WERI-Rb-1 (cell line): ENCODE measurements at regions not wholly inside any gene's neighbourhood (a gene's known extent, or its start where the extent isn't known, plus 50 kb on each side); places are given as distances from the start of the nearest gene placed in this dataset.

Source experiments
- DNase-seq: peaks from one replicate; pipeline ENCODE4 v3.0.0-alpha.2; 2020
- H3K27ac ChIP-seq: fragments of 250-450 bp; sonication (Bioruptor Pico); 2 replicates; pipeline ENCODE4 v1.5.1; 2020; ENCODE audit warnings: mild to moderate bottlenecking, moderate library complexity
- H3K27me3 ChIP-seq: fragments of 250-450 bp; sonication (Bioruptor Pico); 2 replicates; pipeline ENCODE4 v1.5.1; 2021; ENCODE audit warnings: mild to moderate bottlenecking, low read depth, moderate library complexity; ENCODE audit not compliant: insufficient read depth, severe bottlenecking
- H3K36me3 ChIP-seq: fragments of 250-450 bp; sonication (Bioruptor Pico); 2 replicates; pipeline ENCODE4 v1.5.1; 2020; ENCODE audit warnings: mild to moderate bottlenecking, moderate library complexity
- H3K4me3 ChIP-seq: 2 replicates; pipeline ENCODE4 v1.5.1; 2011; ENCODE audit warnings: low read depth, mild to moderate bottlenecking, control low read depth, low read length
- H3K9me3 ChIP-seq: fragments of 250-450 bp; sonication (Bioruptor Pico); 2 replicates; pipeline ENCODE4 v1.5.1; 2021; ENCODE audit warnings: mild to moderate bottlenecking, moderate library complexity; ENCODE audit not compliant: severe bottlenecking
- CTCF ChIP-seq: IDR thresholded peaks from 2 replicates; pipeline ENCODE4 v1.5.1; 2011; ENCODE audit warnings: low read depth, mild to moderate bottlenecking, control low read depth, inconsistent platforms, low read length

- no peak overlapping the region for H3K27ac ChIP-seq
- DNase-seq, result peak; percentile 94
- H3K9me3 ChIP-seq, result no peaks in the 10 kb centered on the region
- H3K4me3 ChIP-seq, result no peak overlapping the region
- H3K27me3 ChIP-seq, result no peaks in the 10 kb centered on the region
- H3K36me3 ChIP-seq, result no peaks in the 10 kb centered on the region
- TF ChIP-seq CTCF, result no peak
Observed at GRCh38 chr11:115627666-115628460, 123.6 kb upstream of the CADM1 start.

GRCh38 chr11:115627071-115627470, 122.9 kb upstream of the CADM1 start:
- TF ChIP-seq CTCF, result no peak
- DNase-seq, result no peak
- H3K27ac ChIP-seq, result no peak overlapping the region
- H3K4me3 ChIP-seq, result no peak overlapping the region
- no peaks in the 10 kb centered on the region for H3K27me3 ChIP-seq
- no peaks in the 10 kb centered on the region for H3K9me3 ChIP-seq
- H3K36me3 ChIP-seq, result no peaks in the 10 kb centered on the region

DNA sequence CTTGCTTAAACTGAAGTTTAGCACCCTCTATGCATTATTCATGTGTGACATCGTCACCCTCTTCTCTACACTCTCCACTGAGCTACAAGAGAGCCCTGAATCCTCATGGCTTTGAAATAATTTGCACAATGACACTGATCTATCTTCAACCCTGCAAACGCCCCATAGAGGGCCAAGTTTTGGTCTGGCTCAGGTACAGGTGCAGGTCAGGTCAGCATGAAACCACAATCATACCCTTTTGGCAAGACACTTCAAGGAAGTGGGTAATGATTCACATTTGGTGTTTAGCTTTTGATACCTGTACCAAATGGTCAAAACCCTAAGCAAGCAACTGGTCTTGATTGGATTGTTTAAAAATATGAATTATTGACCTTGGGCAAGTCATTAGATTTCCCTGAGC, 122.2 kb upstream of the CADM1 start:
- no peak overlapping the region for H3K4me3 ChIP-seq
- DNase-seq, result no peak
- TF ChIP-seq CTCF, result no peak
- no peaks in the 10 kb centered on the region for H3K27me3 ChIP-seq
- H3K36me3 ChIP-seq, result no peaks in the 10 kb centered on the region
- no peaks in the 10 kb centered on the region for H3K9me3 ChIP-seq
- H3K27ac ChIP-seq, result no peak overlapping the region

DNA sequence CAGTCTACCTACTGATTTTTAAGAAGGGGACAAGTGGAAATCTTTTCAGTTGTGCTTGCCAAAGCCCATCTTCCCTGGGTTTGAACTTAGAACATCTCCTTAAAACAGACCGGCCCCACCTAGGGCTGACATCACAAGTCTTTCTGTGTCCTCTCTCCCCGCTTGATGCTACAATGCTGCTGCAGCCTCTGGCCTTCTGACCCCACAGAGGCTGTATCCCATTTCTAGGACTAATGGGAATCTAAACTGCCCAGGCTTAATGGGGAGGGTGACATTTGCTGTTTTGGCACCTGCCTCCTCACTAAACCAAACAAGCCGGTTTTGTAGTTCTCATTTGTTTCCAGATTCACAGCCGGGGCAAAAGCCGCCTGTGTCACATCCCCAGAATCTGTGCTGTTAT, 121.3 kb upstream of the CADM1 start:
- TF ChIP-seq CTCF, result no peak
- H3K4me3 ChIP-seq, result no peak overlapping the region

DNA sequence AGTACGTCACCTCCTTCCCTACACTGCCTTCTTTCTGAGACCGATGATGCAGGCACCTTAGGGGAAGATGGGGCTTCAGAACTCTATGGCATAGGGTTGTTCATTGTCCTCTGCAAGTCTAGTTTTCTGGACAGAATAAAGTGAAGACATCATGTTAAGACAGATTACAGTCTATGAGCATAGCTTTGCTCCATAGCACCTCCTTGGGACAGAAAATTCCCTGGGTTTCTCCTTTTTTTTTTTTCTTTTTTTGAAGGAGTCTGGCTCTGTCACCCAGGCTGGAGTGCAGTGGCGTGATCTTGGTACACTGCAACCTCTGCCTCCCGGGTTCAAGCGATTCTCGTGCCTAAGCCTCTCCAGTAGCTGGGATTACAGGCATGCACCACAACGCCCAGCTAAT, 119.8 kb upstream of the CADM1 start:
- Histone ChIP-seq H3K27me3 (no peaks in the 10 kb centered on the region), H3K9me3 (no peaks in the 10 kb centered on the region), H3K4me3 (no peak overlapping the region), H3K36me3 (no peaks in the 10 kb centered on the region), H3K27ac (no peak overlapping the region)
- no peak for DNase-seq
- TF ChIP-seq CTCF, result peak; percentile 29; the same call in 1 of the 2 replicates

More for the DNA sequence above, 121.3 kb upstream of the CADM1 start:
- no peaks in the 10 kb centered on the region for H3K27me3 ChIP-seq
- H3K9me3 ChIP-seq, result no peaks in the 10 kb centered on the region
- H3K36me3 ChIP-seq, result no peaks in the 10 kb centered on the region
- DNase-seq, result no peak
- H3K27ac ChIP-seq, result no peak overlapping the region

DNA sequence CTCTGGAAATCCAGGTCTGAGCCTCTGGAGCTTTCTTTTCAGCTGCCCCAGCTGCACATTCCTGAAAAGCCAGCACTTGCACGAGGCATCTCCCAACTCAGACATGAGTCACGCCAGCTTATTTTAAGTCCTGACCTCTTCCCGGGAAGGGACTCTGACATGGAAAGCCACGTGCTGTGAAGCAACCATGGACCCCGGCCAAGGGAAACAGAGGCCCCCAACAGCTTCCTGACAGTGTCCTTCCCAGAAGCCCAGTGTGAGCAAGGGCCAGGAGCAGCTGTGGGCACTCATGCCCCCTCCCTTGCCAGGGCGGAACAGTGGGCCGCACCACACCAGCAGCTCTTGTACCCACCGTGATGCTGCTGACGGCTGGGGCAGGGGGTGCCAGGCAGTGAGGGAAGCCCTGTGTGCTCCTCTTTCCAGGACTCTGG, 118.8 kb upstream of the CADM1 start:
- no peak for DNase-seq
- no peaks in the 10 kb centered on the region for H3K9me3 ChIP-seq
- no peak overlapping the region for H3K27ac ChIP-seq
- H3K27me3 ChIP-seq, result no peaks in the 10 kb centered on the region
- no peak for TF ChIP-seq CTCF
- no peak overlapping the region for H3K4me3 ChIP-seq
- H3K36me3 ChIP-seq, result no peaks in the 10 kb centered on the region
